ENCODE measurements at regions not wholly inside any gene's neighbourhood (a gene's known extent, or its start where the extent isn't known, plus 50 kb on each side); places are given as distances from the start of the nearest gene placed in this dataset.

GRCh38 chr6:28589234-28589956, 63.7 kb downstream of the GPX5 start:
- TF ChIP-seq CTCF (IDR thresholded peaks at IDR 0.05), result no peak
- Histone ChIP-seq H3K4me1 (no peaks in the 10 kb centered on the region), H3K4me3 (no peak overlapping the region), H3K27me3 (no peaks in the 10 kb centered on the region), H3K9me3 (no peaks in the 10 kb centered on the region), H3K27ac (no peak overlapping the region), H3K36me3 (no peaks in the 10 kb centered on the region)
- DNase-seq (ENCODE audit: low spot score in 2 of 2), result no peak
- intact Hi-C loops (cut with DNase I), result no loop called here

DNA sequence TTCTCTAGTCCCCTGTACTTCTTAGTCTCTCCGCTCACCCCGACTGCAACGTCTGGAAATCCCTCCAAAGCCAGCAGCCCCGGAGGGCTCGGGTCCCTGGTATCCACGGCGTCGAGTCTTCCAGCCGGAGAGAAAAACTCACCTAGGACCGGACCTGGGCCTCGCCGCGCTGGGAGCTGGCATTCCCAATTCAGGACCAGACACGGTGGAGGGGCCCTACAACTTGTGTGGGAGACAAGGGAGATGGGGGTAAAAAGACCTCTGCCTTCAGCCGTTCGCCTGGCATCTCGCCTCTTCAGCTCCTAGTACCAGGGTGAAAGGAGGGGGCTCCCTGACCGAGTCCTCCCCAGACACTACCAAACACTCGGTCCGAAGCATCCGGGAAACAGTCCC, 64.3 kb downstream of the GPX5 start:
- intact Hi-C loops (cut with DNase I), result no loop called here

GRCh38 chr6:28597217-28597835, 71.6 kb downstream of the GPX5 start:
- H3K9me3 ChIP-seq, result no peaks in the 10 kb centered on the region
- H3K27me3 ChIP-seq, result no peaks in the 10 kb centered on the region
- intact Hi-C loops (cut with DNase I), result no loop called here
- H3K4me3 ChIP-seq, result no peak overlapping the region
- TF ChIP-seq CTCF (IDR thresholded peaks at IDR 0.05), result no peak
- H3K4me1 ChIP-seq, result no peaks in the 10 kb centered on the region
- DNase-seq (ENCODE audit: low spot score in 2 of 2), result no peak
- no peak overlapping the region for H3K27ac ChIP-seq
- H3K36me3 ChIP-seq, result no peaks in the 10 kb centered on the region

More for the DNA sequence above, 64.3 kb downstream of the GPX5 start:
- no peak for TF ChIP-seq CTCF (IDR thresholded peaks at IDR 0.05)
- Histone ChIP-seq H3K4me3 (no peak overlapping the region), H3K27me3 (no peaks in the 10 kb centered on the region), H3K9me3 (no peaks in the 10 kb centered on the region), H3K27ac (no peak overlapping the region), H3K36me3 (no peaks in the 10 kb centered on the region), H3K4me1 (no peaks in the 10 kb centered on the region)
- DNase-seq (ENCODE audit: low spot score in 2 of 2), result no peak

DNA sequence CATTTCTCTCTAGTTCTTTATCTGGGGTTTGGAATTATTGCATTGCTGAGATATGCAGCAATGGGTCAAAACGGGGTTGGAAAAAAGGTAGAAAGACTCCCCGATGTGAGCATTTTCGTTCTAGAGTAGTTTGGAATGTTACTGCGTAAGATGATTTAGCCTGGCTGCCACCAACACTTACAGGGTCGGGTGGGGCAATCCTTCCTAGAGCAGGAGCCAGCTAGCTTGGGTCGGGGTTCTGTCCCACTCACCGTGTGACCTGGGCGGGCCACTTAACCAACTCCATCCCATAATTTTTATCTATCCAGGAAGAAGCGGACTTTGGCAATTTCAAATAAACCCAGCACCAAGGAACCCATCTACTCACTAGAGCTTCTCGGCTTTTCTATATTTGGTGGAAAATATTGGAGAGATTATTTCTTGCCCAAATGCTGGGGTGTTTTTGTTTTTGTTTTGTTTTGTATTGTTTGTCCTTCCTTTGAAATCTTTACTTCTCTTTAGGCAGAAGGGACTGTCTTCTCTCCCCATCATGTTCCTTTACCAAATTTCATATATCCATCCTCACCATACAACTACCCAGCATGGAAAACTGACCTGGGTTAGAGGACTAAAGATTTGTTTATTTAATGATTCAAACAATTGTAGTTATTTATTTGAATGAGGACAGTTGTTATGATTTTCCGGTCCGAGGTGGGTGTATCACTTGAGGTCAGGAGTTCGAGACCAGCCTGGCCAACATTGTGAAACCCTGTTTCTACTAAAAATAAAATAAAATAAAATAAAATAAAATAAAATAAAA, 72.4 kb downstream of the GPX5 start:
- intact Hi-C loops (cut with DNase I), result no loop called here

More for the DNA sequence above, 72.4 kb downstream of the GPX5 start:
- TF ChIP-seq CTCF (IDR thresholded peaks at IDR 0.05), result no peak
- no peak for DNase-seq (ENCODE audit: low spot score in 2 of 2)
- H3K9me3 ChIP-seq, result no peaks in the 10 kb centered on the region
- no peak overlapping the region for H3K4me3 ChIP-seq
- H3K27me3 ChIP-seq, result no peaks in the 10 kb centered on the region
- H3K4me1 ChIP-seq, result no peaks in the 10 kb centered on the region
- no peaks in the 10 kb centered on the region for H3K36me3 ChIP-seq
- H3K27ac ChIP-seq, result no peak overlapping the region

Data from ascending aorta (tissue), 2 donors.